ENCODE measurements at regions not wholly inside any gene's neighbourhood (a gene's known extent, or its start where the extent isn't known, plus 50 kb on each side); places are given as distances from the start of the nearest gene placed in this dataset.

DNA sequence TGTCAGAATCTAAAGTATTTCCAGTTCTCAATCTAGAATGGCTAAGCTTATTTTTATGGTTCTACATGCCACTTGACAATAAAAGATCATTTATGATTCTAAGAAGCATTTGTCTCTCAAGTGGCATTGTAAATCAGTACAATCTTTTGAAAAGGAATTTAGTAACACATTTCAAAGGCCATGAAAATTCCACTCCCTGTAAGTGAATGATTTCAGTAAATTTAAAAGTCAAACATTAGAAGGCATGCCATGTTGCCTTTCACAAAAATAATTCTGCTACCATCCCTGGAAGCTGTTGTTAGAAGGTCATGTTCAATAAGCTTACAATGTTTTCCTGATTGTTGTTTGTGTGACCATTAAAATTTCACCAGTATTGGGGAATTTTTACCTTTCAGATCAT is 142.9 kb downstream of the RPIA start:
- no peak for DNase-seq (ENCODE audit: low spot score)

GRCh38 chr2:88834866-88835265 is 143.4 kb downstream of the RPIA start:
- no peak for DNase-seq (ENCODE audit: low spot score)

- DNase-seq (ENCODE audit: low spot score) = no peak
These were observed 144.3 kb downstream of the RPIA start for GRCh38 chr2:88835726-88836125.

GRCh38 chr2:88836351-88836750 is 144.9 kb downstream of the RPIA start:
- no peak for DNase-seq (ENCODE audit: low spot score)

DNA sequence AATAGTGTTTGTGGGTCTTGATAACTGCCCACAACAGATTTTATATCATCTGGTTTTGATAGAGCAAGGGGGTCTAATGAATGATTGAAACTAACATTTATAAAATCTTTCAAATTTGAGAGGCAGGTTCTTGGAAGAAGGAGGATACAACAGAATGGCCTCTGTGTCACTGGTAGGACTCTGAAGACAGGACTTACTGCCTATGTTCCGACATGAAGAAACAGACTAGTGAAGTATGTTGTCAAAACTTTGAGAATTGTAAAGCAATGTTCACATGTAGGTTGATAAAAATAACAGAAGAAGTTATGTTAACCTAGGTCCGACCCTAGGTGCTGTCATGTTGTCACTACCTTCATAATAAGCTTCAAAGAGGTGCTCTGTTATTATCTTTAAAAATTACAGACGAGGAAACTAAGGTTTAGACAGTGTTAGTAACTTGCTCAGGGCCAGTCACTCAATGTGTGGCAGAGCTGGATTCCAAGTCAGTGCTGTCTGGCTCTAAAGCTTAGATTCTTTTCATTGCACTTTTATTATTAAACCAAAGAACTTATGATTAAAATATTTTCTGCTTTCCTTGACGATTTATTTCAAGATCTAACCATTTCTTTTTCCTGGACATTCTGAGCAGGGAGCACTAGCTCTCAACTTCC is 146.2 kb downstream of the RPIA start:
- no peak for DNase-seq (ENCODE audit: low spot score)

DNA sequence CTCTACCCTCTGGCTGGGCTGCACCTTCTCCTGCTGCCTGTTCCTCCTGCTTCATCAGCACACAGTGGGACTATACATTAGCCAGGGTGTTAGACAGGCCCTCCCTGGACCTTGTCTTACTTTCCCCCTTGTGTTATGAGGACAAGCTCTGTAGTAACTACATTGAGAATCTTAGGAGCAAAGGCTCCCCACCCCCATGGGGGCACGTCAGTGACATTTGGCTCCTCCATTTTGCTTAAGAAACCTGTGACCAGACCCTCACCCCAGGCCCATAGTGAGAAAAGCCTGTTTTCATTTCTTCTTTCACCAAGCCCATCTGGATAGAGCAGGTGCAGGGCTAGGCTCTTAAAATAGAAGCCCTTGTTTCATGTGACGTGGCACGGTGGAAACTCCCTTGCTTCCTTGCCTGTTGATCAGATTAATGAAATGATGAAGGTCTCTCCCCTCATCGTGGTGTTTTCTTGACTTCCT is 146.7 kb downstream of the RPIA start:
- DNase-seq (ENCODE audit: low spot score) = no peak

DNA sequence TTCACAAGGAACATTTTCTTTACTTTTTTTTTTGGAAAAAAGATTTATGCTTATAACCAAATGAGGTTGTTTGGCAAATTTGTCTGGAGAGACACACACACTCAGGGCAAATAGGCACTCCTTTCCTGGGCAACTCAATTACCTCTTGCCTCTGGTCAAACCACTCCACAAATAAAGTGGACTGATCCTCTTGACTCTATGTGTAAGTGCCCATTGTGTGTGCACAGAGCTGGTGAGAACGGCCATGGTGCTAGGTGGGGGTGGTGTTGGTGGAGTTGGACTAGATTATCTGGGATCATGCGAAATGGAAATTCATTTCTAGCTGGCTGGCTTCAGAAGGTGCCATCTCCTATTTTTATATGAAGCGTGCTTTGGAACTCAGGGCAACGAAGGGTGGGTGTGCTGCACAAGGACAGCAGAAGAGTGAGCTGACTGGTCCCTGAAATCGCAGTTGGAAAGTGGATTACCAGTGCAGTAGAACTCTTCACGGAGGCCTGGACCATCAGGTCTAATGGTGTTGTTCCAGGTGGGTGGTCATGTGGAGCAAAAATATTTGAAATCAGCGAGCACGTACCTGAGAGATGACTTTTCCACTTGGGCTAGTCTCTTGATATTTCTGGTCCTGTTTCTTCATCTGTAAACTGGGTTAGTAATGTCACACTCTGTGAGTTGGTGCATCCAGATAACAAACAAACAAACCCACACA is 149.9 kb downstream of the RPIA start:
- peak; percentile 67 for DNase-seq (ENCODE audit: low spot score)

GRCh38 chr2:88842656-88843460 is 151.4 kb downstream of the RPIA start:
- DNase-seq (ENCODE audit: low spot score) = no peak

- DNase-seq (ENCODE audit: low spot score) = no peak
These were observed 152.2 kb downstream of the RPIA start for GRCh38 chr2:88843651-88844050.

DNA sequence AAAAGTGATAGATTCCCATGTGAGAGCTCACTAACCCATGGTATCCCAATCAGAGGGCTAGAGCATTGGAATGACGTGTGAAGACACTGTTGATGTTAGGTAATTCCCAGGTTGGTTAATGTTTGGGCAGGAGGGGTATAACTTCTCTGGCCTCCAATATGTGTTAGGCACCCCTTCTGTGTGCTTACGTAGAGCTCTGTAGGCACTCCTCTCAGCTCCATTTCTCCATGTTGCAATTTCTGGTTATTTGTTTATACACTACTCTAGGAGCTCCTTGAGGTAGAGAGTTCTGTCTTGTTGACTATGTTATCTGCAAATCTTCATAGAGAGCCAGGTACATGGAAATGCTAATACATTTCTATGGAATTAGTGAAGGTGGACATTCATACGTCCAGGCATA is 153.5 kb downstream of the RPIA start:
- no peak for DNase-seq (ENCODE audit: low spot score)

DNA sequence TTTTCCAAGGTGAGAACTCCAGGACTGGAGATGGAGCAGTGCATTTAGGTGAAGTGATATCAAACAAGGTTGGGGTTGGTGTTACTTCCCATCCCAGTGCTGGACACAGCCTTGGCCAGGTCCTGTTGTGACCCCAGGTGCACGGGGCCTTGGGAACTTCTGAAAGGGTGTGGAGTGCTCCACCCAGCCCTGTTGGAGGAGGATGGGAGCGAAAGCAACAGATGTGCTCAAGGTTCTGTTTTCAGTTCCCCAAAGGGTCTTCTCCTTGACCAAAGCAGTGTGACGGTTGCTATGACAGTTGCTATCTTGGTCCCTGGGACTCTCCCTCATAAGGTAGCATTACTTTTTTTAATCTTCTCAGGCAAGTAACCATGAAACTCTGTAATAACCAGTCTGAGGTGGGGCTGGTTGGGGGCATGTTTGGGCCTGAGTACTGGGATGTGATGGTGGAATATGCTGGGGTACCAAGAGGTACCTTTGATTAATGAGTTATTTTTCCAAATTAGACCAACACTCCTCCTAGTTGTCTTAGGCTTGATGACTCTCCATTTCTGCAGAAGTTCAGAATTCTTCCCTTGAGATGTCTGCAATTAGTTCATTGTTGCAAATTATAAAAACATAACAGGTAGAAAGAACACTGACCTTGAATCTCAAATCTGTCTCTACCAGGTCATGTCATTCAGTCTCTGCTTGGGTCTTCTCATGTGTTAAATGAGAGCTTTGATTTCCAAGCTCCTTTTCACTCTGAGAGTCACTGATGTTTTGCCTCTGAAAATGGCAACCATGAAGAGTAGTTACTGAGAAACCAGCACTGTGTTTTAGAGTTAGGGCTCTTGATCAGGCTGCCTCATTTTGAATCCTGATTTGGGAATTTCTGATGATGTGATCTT is 154.5 kb downstream of the RPIA start:
- DNase-seq (ENCODE audit: low spot score) = no peak

DNA sequence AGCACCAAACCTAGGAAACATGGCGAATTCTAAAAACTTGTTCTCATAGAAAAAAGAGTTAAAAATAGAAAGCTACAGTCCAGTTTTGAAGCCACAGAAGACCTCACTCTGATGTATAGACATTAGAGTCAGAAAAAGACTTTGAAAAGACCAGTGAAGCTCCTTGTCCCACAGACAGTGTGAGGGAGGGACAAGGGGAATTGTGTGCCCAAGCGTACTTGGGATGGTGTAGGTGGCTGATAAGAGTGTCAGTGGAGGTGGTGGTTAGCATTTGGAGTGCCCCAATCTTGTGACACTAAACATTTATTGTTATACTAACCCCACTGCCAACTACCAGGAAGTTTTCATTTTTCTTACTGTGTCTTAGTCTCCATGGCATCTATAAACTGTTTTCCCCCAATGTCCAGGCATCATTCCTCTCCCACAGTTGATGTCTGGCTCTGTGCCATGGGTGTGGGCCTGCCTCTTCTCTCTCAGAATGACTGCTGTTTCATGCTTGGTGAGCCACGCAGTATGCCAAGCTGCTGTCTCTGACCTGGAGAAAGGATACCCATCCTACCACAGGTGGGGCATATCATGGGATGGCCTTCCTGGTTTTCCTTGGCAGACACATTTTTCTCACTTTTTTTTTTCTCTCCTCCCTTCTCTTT is 161.4 kb downstream of the RPIA start:
- peak; percentile 96 for DNase-seq (ENCODE audit: low spot score)

DNA sequence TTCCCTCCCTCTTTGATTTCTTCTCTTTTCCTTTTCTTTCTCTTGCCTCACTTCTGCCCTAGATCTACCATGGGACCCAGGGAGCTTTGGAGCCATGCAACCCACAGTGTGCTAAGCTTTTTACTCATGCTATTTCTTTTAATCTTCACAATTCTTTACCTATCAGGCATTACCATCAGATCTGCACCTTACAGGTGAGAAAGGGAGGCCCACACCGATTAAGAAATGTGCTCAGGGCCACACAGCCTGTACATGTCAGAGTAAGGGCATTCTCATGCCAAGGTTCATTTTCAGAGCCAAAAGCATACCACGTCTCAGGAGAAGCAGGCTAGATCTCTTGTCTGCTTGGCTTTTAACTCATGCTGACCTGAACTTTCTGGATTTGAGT is 161.9 kb downstream of the RPIA start:
- no peak for DNase-seq (ENCODE audit: low spot score)

- no peak for DNase-seq (ENCODE audit: low spot score)
These were observed 163.1 kb downstream of the RPIA start for GRCh38 chr2:88854528-88854927.

- DNase-seq (ENCODE audit: low spot score) = no peak
These were observed 164.3 kb downstream of the RPIA start for GRCh38 chr2:88855620-88856408.

DNA sequence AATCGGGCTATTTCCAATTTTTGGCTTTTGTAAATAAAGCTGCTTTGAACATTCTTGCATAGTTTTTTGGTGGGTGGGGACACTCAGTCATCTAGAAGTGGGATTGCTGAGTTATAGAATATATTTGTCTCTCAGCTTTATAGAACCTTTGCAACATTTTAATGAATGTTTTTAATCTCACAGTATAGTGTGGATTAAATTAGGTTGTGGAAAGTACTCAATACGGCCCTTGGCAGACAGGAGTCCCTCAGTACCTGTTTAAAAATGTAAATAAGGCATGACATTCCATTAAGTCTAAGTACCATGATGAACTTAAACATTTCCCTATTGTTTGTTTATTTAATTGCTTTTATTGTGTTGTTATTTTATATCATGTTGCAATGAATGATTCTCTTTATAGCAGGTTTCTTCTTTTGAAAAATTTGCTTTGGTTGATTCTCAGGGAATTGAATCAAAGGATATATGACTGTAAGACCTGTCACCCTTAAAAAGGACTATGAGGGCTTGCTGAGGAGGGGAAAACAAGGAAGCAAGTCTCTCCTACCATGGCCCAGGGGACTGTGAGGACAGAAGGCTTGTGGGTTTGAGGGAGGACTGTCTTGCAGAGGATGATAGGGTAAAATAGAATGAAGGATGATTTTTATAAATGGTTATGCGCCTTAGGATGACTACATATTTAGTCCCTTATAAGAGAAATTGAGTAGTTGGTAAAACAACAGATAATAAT is 165.1 kb downstream of the RPIA start:
- no peak for DNase-seq (ENCODE audit: low spot score)

GRCh38 chr2:88857274-88857741 is 165.8 kb downstream of the RPIA start:
- DNase-seq (ENCODE audit: low spot score) = peak; percentile 4

GRCh38 chr2:88857951-88858411 is 166.5 kb downstream of the RPIA start:
- peak; percentile 93 for DNase-seq (ENCODE audit: low spot score)

DNA sequence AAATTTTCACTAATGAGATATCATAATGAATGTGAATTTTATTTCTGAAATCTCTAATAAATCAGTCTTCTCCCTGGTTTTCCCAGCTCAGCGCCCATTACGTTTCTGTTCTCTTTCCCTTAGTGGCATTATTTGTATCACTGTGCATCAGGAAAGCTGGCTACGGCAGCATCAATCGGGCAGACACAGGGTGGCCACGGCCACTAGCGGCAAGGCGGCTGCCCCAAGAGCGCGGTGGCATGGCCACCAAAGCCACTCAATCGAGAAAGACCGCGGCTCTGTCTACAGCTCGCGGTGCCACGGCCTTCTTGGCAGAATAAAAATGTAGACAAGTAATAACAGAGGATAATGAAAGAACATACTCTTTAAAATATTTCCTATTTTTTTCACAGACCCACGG is 168.0 kb downstream of the RPIA start:
- DNase-seq (ENCODE audit: low spot score) = no peak

Measured in kidney tubule cell (primary cell).